HPDE6-E6E7 (cell line): ENCODE measurements at regions not wholly inside any gene's neighbourhood (a gene's known extent, or its start where the extent isn't known, plus 50 kb on each side); places are given as distances from the start of the nearest gene placed in this dataset.

Experiments used
- DNase-seq: peaks from one replicate; pipeline ENCODE4 v3.0.0; 2011; ENCODE audit warnings: missing footprints; ENCODE audit errors: extremely low spot score

- DNase-seq = peak; percentile 29
Measured at GRCh38 chr7:42858570-42858969, 53.3 kb downstream of the C7orf25 start.

DNA sequence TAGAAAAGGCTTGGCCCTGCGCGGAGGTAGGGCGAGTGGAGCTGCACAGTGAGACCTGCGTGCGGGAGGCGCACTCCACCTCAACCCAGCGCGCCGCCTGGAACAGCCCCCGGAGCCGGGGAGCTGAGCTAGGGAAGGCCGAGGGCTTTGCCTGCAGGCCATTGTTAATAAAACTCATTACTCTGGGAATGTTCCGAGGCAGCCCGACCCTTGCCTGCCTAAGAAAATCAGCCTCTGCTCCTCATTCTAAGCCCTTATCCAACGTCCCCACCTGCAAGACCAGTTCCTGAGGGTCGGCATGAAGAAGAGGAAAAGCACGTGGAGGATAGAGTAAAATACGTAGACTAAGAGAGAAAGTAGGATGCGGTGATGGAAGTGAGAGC lies 55.3 kb downstream of the C7orf25 start:
- DNase-seq = no peak

DNA sequence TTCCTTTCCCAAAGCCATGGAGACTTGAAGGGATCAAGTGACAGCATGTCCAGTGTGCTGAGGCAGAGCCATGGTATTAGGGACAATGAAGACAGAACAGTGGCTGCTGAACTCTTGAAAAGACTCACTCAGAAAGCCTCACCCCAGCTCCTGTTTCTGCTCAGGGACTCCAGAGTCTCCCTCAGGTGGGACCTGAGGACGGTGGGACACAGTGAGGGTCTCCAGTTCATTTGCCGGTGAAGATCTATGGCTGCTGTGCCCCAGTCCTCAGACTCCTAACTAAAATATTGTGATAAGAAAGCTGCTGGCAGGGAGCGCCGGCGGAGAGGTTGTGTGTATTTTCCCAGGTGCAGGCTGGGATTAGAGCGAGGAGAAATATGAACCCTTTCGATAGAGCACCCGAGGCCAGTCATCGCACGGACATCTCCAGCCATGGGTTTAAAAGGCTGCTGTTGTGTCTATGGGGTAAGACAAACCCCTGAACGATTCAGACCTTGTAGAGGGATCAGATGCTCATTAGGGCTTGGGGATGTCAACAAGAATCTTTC lies 57.2 kb downstream of the C7orf25 start:
- DNase-seq = no peak

DNA sequence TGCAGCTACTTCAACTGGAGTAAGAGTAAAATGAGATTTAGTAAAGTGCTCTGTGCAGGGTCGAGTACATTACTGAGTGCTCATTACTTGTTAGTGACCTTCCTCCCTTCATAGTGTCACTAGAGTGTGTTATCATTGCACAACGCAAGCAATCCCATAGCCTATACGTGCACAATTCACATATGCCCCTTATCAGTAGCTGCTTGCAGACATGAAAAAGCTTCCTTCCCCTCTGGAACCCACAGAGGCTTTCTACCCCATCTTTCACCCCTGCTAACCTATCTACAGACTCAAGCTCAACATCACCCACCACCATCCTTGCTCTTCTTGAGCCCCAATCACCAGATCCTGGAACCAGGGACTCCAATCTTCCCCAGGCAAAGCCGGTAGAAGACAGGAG lies 59.3 kb downstream of the C7orf25 start:
- no peak for DNase-seq

- DNase-seq = no peak
Measured at GRCh38 chr7:42843205-42843800, 68.6 kb downstream of the C7orf25 start.

DNA sequence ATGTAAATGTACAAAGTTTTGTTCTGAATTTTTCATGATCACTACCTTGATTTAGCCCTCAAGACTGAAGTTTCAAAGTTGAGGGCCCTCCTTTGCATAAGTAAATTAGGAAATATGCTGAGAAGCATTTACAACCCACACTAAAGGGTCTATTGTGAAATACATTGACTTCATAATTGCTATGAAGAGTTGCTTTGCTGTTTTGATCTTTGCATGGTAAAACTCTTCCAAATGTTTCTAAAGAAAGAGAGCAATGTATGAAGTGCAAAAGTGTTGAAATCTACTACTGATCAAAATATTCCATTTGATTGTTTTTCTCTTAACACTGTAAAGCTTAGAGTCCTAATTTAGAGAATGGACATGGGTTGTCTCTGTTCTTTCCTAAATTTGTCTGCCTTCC lies 77.2 kb downstream of the C7orf25 start:
- DNase-seq = no peak

GRCh38 chr7:42833411-42833810 lies 78.5 kb downstream of the C7orf25 start:
- no peak for DNase-seq

GRCh38 chr7:42832667-42833066 lies 79.2 kb downstream of the C7orf25 start:
- DNase-seq = no peak

- DNase-seq = peak; percentile 47
Measured at GRCh38 chr7:42831718-42832522, 80.0 kb downstream of the C7orf25 start.

DNA sequence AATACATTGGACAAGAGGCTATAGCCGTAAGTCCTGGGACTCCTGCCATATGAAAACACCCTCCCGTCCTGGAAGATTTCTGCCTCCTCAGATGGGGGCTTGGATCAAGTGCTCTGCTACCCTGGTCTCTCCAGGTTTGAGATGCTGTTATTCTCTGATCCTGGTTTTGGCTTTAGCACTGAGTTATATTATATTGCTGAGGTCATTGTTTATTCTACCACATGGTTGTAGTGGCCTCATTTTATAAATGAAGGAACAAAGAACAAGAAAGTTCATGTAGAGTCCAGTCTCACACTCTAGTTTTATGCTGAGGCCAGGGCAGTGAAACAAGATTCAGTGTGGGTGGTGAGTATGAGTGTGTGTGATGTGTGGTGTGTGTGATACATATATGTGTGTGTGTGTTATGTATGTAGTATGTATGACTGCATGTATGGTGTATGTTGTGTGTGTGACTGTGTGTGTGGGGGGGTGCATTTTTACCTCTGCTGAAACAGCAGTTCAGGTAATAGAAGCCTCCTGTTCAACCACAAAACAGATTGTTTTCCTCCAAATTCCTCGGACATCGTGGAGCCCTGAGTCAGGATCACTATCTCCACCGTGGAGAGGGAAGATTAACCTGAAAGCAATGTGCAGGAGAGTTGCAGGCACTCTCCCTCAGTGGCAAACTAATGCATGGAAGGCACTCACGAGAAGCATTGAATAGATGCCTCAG lies 80.7 kb downstream of the C7orf25 start:
- DNase-seq = no peak

GRCh38 chr7:42812779-42813178 lies 99.1 kb downstream of the C7orf25 start:
- no peak for DNase-seq

- DNase-seq = no peak
Measured at GRCh38 chr7:42805601-42806000, 106.3 kb downstream of the C7orf25 start.

DNA sequence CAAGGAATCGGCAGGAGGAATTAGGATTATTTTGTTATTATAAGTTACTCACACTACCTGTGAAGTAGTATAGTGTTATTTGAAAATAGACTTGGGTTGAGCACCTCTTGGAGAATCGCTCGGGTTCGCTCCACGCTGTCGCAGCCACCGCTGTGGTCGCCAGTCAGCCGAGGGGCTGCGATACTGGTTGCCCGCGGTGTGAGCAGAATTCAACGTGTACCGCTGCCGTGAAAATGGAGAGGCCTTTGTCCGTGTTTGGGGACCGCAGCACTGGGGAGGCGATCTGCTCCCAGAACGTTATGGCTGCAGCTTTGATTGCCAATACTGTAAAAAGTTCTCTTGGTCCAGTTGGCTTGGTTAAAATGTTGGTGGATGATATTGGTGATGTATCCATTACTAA lies 117.2 kb downstream of the C7orf25 start:
- no peak for DNase-seq

GRCh38 chr7:42792841-42793240 lies 119.0 kb downstream of the C7orf25 start:
- no peak for DNase-seq

DNA sequence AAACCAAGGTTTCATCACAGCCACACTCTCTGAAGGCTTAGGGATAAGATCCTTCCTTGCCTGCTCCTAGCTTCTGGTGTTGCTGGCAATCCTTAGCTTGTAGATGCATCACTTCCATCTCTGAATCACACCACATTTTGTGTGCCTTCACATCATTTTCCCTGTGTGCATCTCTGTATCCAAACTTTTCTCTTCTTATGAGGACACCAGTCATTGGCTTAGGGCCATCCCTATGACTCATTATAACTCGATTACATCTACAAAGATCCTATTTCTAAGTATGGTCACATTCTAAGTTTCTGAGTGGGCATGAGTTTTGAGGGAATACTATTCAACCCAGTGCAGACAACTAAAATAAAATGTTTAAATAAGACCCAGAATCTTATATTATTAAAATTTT lies 121.7 kb downstream of the C7orf25 start:
- DNase-seq = no peak

DNA sequence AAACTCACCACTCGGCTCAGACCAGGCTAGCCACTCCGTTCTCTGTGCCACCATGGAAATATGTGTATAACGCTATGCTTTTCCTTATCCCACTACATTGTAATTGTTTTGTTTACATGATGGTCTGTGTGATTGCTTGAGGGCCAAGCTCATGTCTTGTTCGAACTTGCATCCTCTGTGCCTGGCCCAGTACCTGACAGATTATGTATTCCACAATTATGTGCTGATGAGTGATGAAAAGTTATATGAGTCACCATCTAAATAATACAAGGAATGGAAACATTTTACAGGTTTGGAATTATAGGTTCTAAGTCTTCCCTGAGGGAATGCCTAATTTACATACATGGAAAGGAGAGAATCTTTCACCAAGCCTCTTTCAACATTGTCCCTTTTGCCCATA lies 137.4 kb downstream of the C7orf25 start:
- peak; percentile 65 for DNase-seq

DNA sequence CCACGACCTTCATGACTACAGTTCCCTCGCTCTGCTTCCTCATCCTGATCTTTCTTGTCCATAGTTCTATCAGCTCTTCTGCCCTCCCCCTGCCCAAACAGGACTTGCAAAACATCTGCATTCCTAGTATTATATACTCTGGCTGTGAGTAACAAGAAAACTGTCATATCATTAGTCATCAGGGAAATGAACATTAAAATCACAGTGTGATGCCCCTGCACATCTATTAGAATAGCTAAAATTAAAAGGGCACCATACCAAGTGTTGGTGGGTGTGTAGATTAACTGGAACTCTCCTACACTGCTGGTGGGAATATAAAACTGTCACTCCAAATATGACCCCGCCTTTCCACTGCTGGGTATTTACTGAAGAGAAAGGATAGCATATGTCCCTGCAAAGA lies 141.8 kb downstream of the C7orf25 start:
- peak; percentile 42 for DNase-seq

- no peak for DNase-seq
Measured at GRCh38 chr7:42768045-42768444, 143.8 kb downstream of the C7orf25 start.

DNA sequence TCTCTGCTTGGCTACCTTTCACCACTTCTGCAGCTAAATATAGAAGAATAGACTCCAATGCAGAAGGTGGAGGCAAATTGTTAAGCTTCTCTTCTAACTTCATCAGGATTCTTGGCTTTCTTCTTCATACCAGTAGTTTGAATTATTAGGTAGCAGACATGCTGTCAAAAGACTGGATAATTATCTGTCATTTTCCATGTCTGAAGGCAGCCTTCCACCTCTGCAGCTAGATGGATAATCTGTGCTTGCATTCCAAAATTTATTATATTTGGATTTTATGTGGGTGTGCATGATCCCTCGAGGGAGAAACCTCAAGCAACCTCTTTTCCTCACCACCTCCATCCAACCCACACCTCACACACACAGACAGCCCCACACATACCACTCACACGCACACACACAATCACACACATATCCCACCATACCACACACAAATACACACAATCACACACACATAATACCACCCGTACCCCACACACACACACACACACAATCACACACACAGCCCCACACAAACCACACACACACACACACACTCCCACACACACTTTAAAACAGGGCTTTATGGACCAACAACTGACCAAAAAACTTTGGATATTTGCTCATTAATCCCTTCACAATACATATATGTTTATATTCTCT lies 145.0 kb downstream of the C7orf25 start:
- DNase-seq = no peak

- DNase-seq = no peak
Measured at GRCh38 chr7:42765931-42766330, 145.9 kb downstream of the C7orf25 start.

DNA sequence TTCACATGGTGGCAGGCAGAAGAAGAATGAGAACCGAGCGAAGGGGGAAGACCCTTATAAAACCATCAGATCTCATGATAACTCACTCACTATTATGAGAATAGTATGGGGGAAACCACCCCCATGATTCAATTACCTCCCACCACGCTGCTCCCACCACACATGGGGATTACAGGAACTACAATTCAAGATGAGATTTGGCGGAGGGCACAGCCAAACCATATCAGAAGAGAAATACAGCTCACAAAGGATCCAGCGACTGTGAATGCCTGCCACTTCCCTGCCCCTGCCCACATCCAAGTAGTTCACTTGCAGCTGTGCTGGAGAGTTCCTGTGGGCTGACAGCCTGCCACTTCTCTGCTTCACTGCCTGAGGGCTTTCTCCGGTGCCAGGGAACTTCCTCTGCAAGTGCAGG lies 148.7 kb downstream of the C7orf25 start:
- no peak for DNase-seq

GRCh38 chr7:42761486-42761885 lies 150.4 kb downstream of the C7orf25 start:
- DNase-seq = no peak
